ENCODE measurements at regions not wholly inside any gene's neighbourhood (a gene's known extent, or its start where the extent isn't known, plus 50 kb on each side); places are given as distances from the start of the nearest gene placed in this dataset.

GRCh38 chr6:227074-227782, 65.1 kb upstream of the DUSP22 start:
- no peak for DNase-seq

- no peak for DNase-seq
These were observed 64.4 kb upstream of the DUSP22 start for GRCh38 chr6:227812-228338.

DNA sequence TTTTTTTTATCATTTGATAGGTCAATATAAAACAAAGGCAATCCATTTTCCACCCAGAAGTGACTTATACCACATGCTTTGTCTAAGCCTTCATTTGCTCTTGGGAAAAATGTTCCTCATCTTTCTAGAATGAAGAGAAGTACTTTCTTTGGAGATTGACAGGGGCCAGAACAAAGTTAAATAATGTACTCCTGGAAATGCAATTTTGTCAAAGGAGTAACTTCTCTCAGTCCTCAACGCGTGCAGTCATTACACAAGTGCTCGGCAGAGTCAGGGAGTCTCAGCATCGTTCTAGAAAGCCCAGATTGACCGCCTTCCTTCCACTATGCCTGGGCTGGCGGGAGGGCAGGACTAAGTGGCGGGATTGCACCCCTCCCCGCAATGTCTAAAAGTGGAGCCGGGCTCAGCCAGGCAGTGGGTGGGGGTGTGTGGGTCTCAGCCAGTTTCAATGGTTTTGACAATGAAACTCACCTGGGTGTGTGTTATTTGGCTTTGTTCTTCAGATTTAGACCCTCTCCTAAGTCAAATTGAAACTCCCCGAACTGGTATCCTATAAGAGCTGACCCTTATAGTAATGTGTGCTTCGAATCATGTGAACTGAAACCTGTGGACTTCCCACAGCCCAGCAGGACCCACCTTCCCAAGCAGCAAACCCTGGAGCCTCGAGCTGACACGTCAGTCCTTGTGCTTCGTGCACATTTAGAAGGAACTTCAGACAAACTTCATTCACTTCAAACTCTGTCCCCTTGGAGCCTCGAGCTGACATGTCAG, 63.2 kb upstream of the DUSP22 start:
- DNase-seq: no peak

DNA sequence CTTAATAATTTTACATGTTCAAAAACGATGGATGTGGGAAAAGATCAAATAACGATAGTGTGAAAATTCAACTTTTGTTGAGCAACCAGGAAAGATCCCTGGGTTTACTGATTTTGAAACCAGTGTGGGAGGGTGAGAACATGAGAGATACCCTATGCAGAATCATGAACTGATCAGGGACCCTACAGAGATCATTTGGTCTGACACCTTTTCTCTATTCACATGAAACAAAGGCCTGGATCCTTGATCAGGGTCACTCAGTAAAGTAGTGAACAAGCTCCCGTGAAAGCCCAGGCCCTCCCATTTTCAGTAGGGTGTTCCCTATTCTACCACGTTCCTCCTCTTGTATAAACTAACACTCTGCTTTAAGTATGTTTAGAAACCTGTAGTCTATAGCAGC, 60.5 kb upstream of the DUSP22 start:
- DNase-seq: no peak

DNA sequence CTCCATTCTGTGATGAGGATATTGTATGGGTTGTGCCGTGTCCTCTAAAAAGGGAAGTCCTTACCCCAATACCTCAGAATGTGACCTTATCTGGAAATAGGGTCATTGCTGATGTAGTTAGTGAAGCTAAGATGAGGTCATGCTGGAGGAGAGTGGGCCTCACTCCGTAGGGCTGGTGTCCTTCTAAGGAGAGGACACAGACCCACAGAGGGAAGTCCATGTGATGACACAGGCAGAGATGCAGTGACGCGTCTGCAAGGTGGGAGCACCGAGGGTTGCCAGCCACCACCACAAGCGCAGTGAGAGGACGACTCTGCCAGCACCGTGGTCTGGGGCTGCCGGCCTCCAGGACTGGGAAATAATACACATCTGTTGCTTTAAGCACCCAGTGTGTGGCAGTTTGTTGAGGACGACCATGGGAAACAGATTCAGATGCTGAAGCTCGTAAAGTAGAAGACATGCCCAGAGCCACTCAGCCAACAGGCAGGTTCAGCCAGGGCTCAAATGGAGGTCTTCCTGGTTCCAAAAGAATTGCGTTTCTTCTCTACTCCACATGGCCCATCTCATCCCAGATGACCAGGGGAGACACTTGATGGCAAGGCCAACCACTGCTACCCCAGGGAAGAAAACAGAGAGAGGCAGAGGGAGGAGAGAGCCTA, 59.2 kb upstream of the DUSP22 start:
- DNase-seq: no peak

DNA sequence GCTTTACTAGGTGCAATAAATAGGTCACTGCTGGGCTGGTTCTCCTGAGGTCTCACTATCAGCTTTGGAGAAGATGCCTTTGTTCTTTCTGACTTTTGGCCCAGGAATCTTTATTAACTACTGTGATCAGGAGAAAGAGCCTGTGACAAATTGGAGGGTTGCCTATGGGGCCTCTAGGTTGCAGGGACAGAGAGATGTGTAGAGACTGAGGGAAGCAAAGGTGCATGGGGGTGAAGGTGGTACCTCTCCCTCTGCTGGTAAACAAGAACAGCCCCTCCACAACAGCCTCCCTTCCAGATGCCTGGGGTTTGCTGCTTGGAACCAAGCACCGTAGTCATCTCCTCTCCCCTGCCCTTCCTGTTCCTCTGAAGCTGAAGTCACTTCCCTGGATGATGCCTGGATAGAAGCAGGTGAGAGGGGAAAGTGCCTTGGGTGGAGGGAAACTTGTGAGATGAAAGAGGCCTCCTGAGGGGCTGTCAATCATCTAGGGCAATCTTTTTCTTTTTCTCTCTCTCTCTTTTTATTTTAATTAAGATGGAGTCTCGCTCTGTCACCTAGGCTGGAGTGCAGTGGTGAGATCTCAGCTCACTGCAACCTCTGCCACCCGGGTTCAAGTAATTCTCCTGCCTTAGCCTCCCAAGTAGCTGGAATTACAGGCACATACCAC, 57.4 kb upstream of the DUSP22 start:
- no peak for DNase-seq

GRCh38 chr6:235763-236360, 56.4 kb upstream of the DUSP22 start:
- DNase-seq: peak; percentile 29

DNA sequence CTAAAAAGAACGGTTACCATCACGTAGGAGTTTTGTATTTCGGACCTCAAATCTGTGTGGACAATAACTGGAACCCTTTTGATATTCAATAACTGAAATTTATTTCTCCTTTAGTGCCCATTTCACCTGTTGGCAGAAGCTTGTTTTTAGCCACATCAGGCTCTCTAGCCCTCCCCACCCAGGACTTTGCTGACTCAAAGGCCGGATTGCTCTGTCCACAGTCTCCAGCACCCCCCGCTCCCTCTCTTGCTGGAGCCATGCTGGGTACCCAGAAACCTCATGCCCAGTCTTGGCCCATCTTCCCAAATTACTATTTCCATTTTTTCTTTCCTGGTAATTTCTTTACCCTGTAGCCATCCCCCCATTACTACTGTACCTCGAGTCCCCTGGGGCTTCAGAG, 55.8 kb upstream of the DUSP22 start:
- no peak for DNase-seq

DNA sequence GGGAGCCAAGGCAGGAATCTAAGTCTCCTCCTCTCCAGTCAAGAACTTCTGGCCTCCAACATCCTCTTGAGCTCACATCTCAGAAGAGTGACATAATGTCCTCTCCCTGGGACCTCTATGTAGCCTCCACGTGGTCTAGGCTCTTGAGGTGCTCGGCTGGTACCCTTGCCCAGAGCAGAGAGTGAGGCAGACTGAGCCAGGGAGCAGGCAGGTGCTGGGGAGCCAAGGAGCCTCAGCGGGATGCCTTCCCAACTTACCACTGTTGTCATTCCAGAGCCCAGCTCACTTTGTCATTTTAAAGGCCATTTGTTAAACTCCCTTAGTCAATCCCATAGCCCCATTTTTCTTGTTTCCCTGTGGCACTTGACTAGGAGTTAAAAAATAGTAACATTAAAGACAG, 52.1 kb upstream of the DUSP22 start:
- no peak for DNase-seq

GRCh38 chr6:241336-241865, 50.9 kb upstream of the DUSP22 start:
- no peak for DNase-seq

Measured in CD4-positive, alpha-beta T cell treated with Interleukin-17A for 4 hours (primary cell).